Neural cell (in vitro differentiated cells): ENCODE measurements at regions not wholly inside any gene's neighbourhood (a gene's known extent, or its start where the extent isn't known, plus 50 kb on each side); places are given as distances from the start of the nearest gene placed in this dataset.

ENCODE experiments used
- H2AFZ ChIP-seq: fragments of 200-600, 300-800 bp; sonication (generic), shearing (Covaris generic); 2 replicates; pipeline ENCODE4 v1.6.0; 2014; ENCODE audit warnings: low read depth, mild to moderate bottlenecking, antibody characterized with exemption, low read length, moderate library complexity
- H3F3A ChIP-seq: fragments of 200-600 bp; shearing (Covaris generic); 2 replicates; pipeline ENCODE4 v1.6.1; 2016; ENCODE audit warnings: mild to moderate bottlenecking, moderate library complexity, mixed read lengths, antibody characterized with exemption, low read length; ENCODE audit not compliant: insufficient read depth, poor library complexity, severe bottlenecking
- H3K27ac ChIP-seq: fragments of 200-600, 300-800 bp; sonication (generic), shearing (Covaris generic); 2 replicates; pipeline ENCODE4 v1.5.1; 2014; ENCODE audit warnings: mild to moderate bottlenecking, low read length, moderate library complexity
- H3K27me3 ChIP-seq: fragments of 300-800, 200-600 bp; sonication (generic), shearing (Covaris generic); 2 replicates; pipeline ENCODE4 v1.6.0; 2014; ENCODE audit warnings: mild to moderate bottlenecking, low read depth, low read length, moderate library complexity; ENCODE audit not compliant: insufficient read depth
- H3K36me3 ChIP-seq: fragments of 300-800, 200-600 bp; sonication (generic), shearing (Covaris generic); 2 replicates; pipeline ENCODE4 v1.5.1; 2014; ENCODE audit warnings: mild to moderate bottlenecking, antibody characterized with exemption, low read length, moderate library complexity; ENCODE audit not compliant: insufficient read depth
- H3K4me2 ChIP-seq: fragments of 300-800, 200-600 bp; sonication (generic), shearing (Covaris generic); 2 replicates; pipeline ENCODE4 v1.6.0; 2014; ENCODE audit warnings: mild to moderate bottlenecking, low read length
- H3K4me3 ChIP-seq: fragments of 300-800, 200-600 bp; sonication (generic), shearing (Covaris generic); 2 replicates; pipeline ENCODE4 v1.5.1; 2014; ENCODE audit warnings: mild to moderate bottlenecking, low read length, moderate library complexity
- H3K79me2 ChIP-seq: fragments of 200-600 bp; shearing (Covaris generic); replicated peaks from 2 replicates; pipeline ENCODE4 v1.6.0; 2014; ENCODE audit warnings: mild to moderate bottlenecking, low read length, moderate library complexity; ENCODE audit not compliant: insufficient read depth
- H3K9ac ChIP-seq: fragments of 300-800, 200-600 bp; sonication (generic), shearing (Covaris generic); 2 replicates; pipeline ENCODE4 v1.6.1; 2016; ENCODE audit warnings: mild to moderate bottlenecking, low read length, mixed read lengths
- H3K9me2 ChIP-seq: fragments of 200-600 bp; shearing (Covaris generic); 2 replicates; pipeline ENCODE4 v1.6.1; 2016; ENCODE audit warnings: mild to moderate bottlenecking, low read length, mixed read lengths; ENCODE audit not compliant: insufficient read depth
- H3K9me3 ChIP-seq: fragments of 200-600, 300-800 bp; sonication (generic), shearing (Covaris generic); 2 replicates; pipeline ENCODE4 v1.6.1; 2016; ENCODE audit warnings: mild to moderate bottlenecking, mixed run types, low read length, moderate library complexity, mixed read lengths
- H4K20me1 ChIP-seq: fragments of 200-600 bp; shearing (Covaris generic); 2 replicates; pipeline ENCODE4 v1.6.1; 2016; ENCODE audit warnings: mild to moderate bottlenecking, mixed run types; ENCODE audit not compliant: insufficient read depth
- EP300 ChIP-seq: fragments of 450-650 bp; conservative IDR thresholded peaks from 2 replicates; pipeline ENCODE4 v1.6.1; 2014; ENCODE audit warnings: antibody characterized with exemption, mild to moderate bottlenecking, moderate library complexity; ENCODE audit not compliant: poor library complexity, severe bottlenecking
- EZH2 ChIP-seq: fragments of 200-600, 300-800 bp; shearing (Covaris generic), sonication (generic); IDR thresholded peaks from 2 replicates; pipeline ENCODE4 v1.6.1; 2014; ENCODE audit warnings: antibody characterized with exemption, low read length, borderline replicate concordance, mild to moderate bottlenecking; ENCODE audit not compliant: insufficient read depth, poor library complexity, severe bottlenecking
- MXI1 ChIP-seq: fragments of 450-650 bp; conservative IDR thresholded peaks from 2 replicates; pipeline ENCODE4 v1.6.1; 2014; ENCODE audit warnings: antibody characterized with exemption, mild to moderate bottlenecking; ENCODE audit not compliant: poor library complexity, severe bottlenecking
- POLR2AphosphoS5 ChIP-seq: IDR thresholded peaks from 2 replicates; pipeline ENCODE4 v1.6.1; 2012
- RAD21 ChIP-seq: fragments of 450-650 bp; conservative IDR thresholded peaks from 2 replicates; pipeline ENCODE4 v1.6.1; 2014; ENCODE audit warnings: antibody characterized with exemption, mild to moderate bottlenecking, moderate library complexity
- SMC3 ChIP-seq: fragments of 450-650 bp; conservative IDR thresholded peaks from 2 replicates; pipeline ENCODE4 v1.6.1; 2014; ENCODE audit warnings: antibody characterized with exemption, mild to moderate bottlenecking, moderate library complexity; ENCODE audit not compliant: poor library complexity
- TAF1 ChIP-seq: IDR thresholded peaks from 2 replicates; pipeline ENCODE4 v1.6.1; 2012; ENCODE audit warnings: low read depth
- TF ChIP-seq, protein P1 (sequence below): fragments of 450-650 bp; IDR thresholded peaks from 2 replicates; pipeline ENCODE4 v1.5.1; 2014; ENCODE audit warnings: antibody characterized with exemption, mild to moderate bottlenecking, moderate library complexity; ENCODE audit not compliant: poor library complexity, severe bottlenecking
- TF ChIP-seq, protein P2 (sequence below): IDR thresholded peaks from 2 replicates; pipeline ENCODE4 v1.6.1; 2012; ENCODE audit warnings: borderline replicate concordance

DNA sequence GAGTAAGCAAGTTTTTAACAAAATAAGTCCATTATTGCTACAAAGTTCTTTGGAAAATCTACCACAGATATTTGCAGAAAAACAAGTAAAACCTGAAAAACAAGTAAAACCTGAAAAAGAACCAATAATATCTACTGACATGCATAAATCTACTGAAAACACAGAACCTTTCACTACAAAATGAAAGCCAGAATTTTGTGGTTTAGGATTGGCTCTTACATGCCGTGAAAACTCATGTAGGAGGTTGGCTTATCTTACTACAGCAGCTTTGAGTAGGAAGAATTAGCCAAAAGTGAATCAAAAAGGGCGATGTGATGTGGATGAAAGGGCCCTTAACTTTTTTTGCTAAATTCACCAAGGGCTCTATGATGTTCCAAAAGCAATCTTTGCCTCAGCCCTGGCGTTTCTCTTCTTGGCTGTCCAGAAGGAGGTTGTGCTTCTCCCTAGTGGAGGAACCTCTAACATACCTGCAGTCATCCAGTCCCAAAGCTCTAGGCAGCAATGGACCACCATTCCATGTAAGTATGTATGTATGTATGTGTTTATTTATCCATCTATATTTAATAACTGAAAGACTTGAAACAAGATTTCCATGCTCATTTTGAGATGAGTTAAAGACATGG, 93.5 kb upstream of the ZNF804B start:
- Histone ChIP-seq H3K27ac (no peak overlapping the region), H3K9me2 (no peaks in the 10 kb centered on the region), H3F3A (no peaks in the 10 kb centered on the region), H3K4me3 (no peak overlapping the region), H3K79me2 (no peaks in the 10 kb centered on the region), H3K9me3 (no peaks in the 10 kb centered on the region), H4K20me1 (no peaks in the 10 kb centered on the region), H3K4me2 (no peak overlapping the region), H3K9ac (no peak overlapping the region), H3K36me3 (no peaks in the 10 kb centered on the region), H2AFZ (no peak overlapping the region), H3K27me3 (no peaks in the 10 kb centered on the region)
- TF ChIP-seq POLR2AphosphoS5, result no peak
- TF ChIP-seq SMC3, result no peak
- TF ChIP-seq MXI1, result no peak
- TF ChIP-seq RAD21, result no peak
- no peak for TF ChIP-seq EZH2
- TF ChIP-seq, protein P1, sequence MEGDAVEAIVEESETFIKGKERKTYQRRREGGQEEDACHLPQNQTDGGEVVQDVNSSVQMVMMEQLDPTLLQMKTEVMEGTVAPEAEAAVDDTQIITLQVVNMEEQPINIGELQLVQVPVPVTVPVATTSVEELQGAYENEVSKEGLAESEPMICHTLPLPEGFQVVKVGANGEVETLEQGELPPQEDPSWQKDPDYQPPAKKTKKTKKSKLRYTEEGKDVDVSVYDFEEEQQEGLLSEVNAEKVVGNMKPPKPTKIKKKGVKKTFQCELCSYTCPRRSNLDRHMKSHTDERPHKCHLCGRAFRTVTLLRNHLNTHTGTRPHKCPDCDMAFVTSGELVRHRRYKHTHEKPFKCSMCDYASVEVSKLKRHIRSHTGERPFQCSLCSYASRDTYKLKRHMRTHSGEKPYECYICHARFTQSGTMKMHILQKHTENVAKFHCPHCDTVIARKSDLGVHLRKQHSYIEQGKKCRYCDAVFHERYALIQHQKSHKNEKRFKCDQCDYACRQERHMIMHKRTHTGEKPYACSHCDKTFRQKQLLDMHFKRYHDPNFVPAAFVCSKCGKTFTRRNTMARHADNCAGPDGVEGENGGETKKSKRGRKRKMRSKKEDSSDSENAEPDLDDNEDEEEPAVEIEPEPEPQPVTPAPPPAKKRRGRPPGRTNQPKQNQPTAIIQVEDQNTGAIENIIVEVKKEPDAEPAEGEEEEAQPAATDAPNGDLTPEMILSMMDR, result no peak
- TF ChIP-seq EP300, result no peak
- TF ChIP-seq, protein P2, sequence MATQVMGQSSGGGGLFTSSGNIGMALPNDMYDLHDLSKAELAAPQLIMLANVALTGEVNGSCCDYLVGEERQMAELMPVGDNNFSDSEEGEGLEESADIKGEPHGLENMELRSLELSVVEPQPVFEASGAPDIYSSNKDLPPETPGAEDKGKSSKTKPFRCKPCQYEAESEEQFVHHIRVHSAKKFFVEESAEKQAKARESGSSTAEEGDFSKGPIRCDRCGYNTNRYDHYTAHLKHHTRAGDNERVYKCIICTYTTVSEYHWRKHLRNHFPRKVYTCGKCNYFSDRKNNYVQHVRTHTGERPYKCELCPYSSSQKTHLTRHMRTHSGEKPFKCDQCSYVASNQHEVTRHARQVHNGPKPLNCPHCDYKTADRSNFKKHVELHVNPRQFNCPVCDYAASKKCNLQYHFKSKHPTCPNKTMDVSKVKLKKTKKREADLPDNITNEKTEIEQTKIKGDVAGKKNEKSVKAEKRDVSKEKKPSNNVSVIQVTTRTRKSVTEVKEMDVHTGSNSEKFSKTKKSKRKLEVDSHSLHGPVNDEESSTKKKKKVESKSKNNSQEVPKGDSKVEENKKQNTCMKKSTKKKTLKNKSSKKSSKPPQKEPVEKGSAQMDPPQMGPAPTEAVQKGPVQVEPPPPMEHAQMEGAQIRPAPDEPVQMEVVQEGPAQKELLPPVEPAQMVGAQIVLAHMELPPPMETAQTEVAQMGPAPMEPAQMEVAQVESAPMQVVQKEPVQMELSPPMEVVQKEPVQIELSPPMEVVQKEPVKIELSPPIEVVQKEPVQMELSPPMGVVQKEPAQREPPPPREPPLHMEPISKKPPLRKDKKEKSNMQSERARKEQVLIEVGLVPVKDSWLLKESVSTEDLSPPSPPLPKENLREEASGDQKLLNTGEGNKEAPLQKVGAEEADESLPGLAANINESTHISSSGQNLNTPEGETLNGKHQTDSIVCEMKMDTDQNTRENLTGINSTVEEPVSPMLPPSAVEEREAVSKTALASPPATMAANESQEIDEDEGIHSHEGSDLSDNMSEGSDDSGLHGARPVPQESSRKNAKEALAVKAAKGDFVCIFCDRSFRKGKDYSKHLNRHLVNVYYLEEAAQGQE, result no peak
- no peak for TF ChIP-seq TAF1

DNA sequence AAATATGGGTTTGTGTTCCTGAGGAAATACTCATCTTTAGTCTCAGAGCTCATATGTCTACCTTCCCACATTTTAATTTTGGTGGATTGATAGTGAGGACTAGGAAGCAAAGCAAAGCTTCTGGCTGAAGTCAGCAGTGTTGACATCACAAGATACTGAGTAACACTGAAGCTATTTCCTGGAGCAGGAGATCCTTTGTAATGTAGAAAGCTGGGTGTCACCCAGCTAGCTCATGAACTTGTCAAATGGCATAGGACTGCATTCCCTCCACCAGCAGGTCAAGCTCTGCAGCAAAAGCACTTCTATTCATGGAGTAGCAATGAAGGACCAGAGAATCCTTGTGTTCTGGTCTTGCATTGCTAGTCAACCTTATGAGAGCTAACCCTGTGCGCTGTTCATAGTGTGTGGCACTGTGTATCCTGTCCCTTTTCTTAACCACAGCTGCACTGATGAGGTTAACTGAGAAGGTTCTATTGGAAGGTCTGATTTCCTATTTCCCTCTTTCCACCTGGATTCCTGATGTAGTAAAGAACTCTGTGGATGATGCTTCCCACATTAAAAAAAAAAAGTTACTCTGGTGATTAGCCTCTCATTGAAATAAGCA, 94.8 kb upstream of the ZNF804B start:
- Histone ChIP-seq H3K4me3 (no peak overlapping the region), H3K9me2 (no peaks in the 10 kb centered on the region), H2AFZ (no peak overlapping the region), H3K9ac (no peak overlapping the region), H3K79me2 (no peaks in the 10 kb centered on the region), H3K36me3 (no peaks in the 10 kb centered on the region), H3K4me2 (no peak overlapping the region), H3F3A (no peaks in the 10 kb centered on the region), H3K27me3 (no peaks in the 10 kb centered on the region), H4K20me1 (no peaks in the 10 kb centered on the region), H3K9me3 (no peaks in the 10 kb centered on the region), H3K27ac (no peak overlapping the region)
- TF ChIP-seq, protein P2, result no peak
- TF ChIP-seq EP300, result no peak
- no peak for TF ChIP-seq RAD21
- no peak for TF ChIP-seq POLR2AphosphoS5
- no peak for TF ChIP-seq MXI1
- TF ChIP-seq, protein P1, result no peak
- no peak for TF ChIP-seq TAF1
- no peak for TF ChIP-seq SMC3
- no peak for TF ChIP-seq EZH2
